Tibial nerve (tissue), 4 donors: ENCODE measurements at regions not wholly inside any gene's neighbourhood (a gene's known extent, or its start where the extent isn't known, plus 50 kb on each side); places are given as distances from the start of the nearest gene placed in this dataset.
A peak's percentile ranks its signal among the peaks of the same experiment; 100 is the strongest.

Experiments
- DNase-seq, 2 donors: peaks; one replicate each; pipeline ENCODE4 v3.0.0-alpha.2; 2019; ENCODE audit warnings: low spot score in 2 of 2
- H3K27ac ChIP-seq, 4 donors: fragments of 200-600 bp; sonication (generic) in 3 of 4; one replicate each; pipeline ENCODE4 v1.5.1; 2017 to 2019; ENCODE audit warnings: mild to moderate bottlenecking in 1 of 4
- H3K27me3 ChIP-seq, 2 donors: fragments of 200-600 bp; sonication (generic) in 1 of 2; one replicate each; pipeline versions ENCODE4 v1.5.1 to v1.6.0; 2017 to 2019
- H3K36me3 ChIP-seq, 3 donors: fragments of 200-600 bp; sonication (generic); one replicate each; pipeline ENCODE4 v1.5.1; 2018 to 2019
- H3K4me1 ChIP-seq, 4 donors: fragments of 200-600 bp; sonication (generic) in 3 of 4; one replicate each; pipeline ENCODE4 v1.5.1; 2017 to 2019
- H3K4me3 ChIP-seq, 4 donors: fragments of 200-600 bp; sonication (generic) in 3 of 4; one replicate each; pipeline ENCODE4 v1.5.1; 2017 to 2019; ENCODE audit warnings: mild to moderate bottlenecking in 1 of 4, moderate library complexity in 1 of 4
- H3K9me3 ChIP-seq, 4 donors: fragments of 200-600 bp; sonication (generic) in 3 of 4; one replicate each; pipeline ENCODE4 v1.5.1; 2017 to 2019
- EP300 ChIP-seq, 2 donors: sonication (generic); formaldehyde crosslinking; IDR thresholded peaks; one replicate each; pipeline ENCODE4 v1.6.1; 2017; ENCODE audit warnings: antibody characterized with exemption in 2 of 2, mild to moderate bottlenecking in 1 of 2
- POLR2A ChIP-seq, 2 donors: fragments of 450-650 bp; IDR thresholded peaks; one replicate each; pipeline ENCODE4 v1.6.1; 2017; ENCODE audit warnings: antibody characterized with exemption in 2 of 2, mild to moderate bottlenecking in 2 of 2, moderate library complexity in 2 of 2
- WGBS, 2 donors: methylation state at CpG; one replicate each; pipeline ENCODE4 v1.1.5; 2018; 5-methylcytosine and 5-hydroxymethylcytosine counted together
- TF ChIP-seq, protein P1 (sequence below), 5 experiments: fragments of 200-600 bp in 3 of 5; fragments of 450-650 bp in 2 of 5; sonication (generic) in 3 of 5; IDR thresholded peaks; one replicate each; pipeline ENCODE4 v1.5.1; 2016 to 2019; ENCODE audit warnings: antibody characterized with exemption in 5 of 5, mild to moderate bottlenecking in 3 of 5, moderate library complexity in 2 of 5

DNA sequence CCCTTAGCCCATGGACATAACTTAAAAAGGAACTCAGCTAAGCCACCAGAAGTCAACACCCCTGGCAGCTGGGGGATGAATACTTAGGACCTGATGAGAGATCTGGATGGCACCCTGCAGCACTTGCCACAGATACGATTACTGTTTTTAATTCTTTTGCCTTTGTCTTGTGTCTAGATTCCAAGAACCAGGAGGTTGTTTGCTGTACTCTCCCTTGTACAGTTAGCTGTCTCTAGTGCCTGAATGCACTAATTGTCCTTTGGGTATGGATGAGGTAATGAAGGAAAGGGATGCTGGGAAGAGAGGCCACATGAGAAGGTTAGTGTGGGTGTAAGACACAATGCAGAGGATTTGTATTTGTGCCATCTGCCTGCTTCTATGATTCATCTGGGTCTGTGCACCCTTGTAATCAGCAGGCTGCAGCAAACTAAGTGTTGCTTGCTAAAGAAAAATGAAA, 385.8 kb downstream of the KCNRG start:
- H3K4me3 ChIP-seq = no peak overlapping the region
- H3K36me3 ChIP-seq = no peaks in the 10 kb centered on the region
- H3K27ac ChIP-seq = peak overlapping the region in 3 of 4 donors; percentile 15 to 81 (median 39)
- DNase-seq = no peak
- H3K4me1 ChIP-seq = peaks cover 0 to 21% (median 8%) of the 10 kb centered on the region in 4 donors
- 33 to 35% methylated on average over 1 of the region's 1 CpG for WGBS, 2 donors
- TF ChIP-seq EP300 (IDR thresholded peaks at IDR 0.05) = peak in 1 of 2 donors; percentile 39
- TF ChIP-seq, protein P1, sequence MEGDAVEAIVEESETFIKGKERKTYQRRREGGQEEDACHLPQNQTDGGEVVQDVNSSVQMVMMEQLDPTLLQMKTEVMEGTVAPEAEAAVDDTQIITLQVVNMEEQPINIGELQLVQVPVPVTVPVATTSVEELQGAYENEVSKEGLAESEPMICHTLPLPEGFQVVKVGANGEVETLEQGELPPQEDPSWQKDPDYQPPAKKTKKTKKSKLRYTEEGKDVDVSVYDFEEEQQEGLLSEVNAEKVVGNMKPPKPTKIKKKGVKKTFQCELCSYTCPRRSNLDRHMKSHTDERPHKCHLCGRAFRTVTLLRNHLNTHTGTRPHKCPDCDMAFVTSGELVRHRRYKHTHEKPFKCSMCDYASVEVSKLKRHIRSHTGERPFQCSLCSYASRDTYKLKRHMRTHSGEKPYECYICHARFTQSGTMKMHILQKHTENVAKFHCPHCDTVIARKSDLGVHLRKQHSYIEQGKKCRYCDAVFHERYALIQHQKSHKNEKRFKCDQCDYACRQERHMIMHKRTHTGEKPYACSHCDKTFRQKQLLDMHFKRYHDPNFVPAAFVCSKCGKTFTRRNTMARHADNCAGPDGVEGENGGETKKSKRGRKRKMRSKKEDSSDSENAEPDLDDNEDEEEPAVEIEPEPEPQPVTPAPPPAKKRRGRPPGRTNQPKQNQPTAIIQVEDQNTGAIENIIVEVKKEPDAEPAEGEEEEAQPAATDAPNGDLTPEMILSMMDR (IDR thresholded peaks at IDR 0.05) = no peak
- no peaks in the 10 kb centered on the region for H3K9me3 ChIP-seq
- no peaks in the 10 kb centered on the region for H3K27me3 ChIP-seq

- no peak overlapping the region for H3K4me3 ChIP-seq
- H3K36me3 ChIP-seq = no peaks in the 10 kb centered on the region
- 43% methylated on average over 3 of the region's 3 CpGs for WGBS, 2 donors
- no peak for DNase-seq
- no peaks in the 10 kb centered on the region for H3K9me3 ChIP-seq
- peak overlapping the region in 3 of 4 donors; percentile 10 to 81 (median 39) for H3K27ac ChIP-seq
- H3K4me1 ChIP-seq = peaks cover 0 to 21% (median 8%) of the 10 kb centered on the region in 4 donors
- TF ChIP-seq POLR2A (IDR thresholded peaks at IDR 0.05) = no peak
- TF ChIP-seq, protein P1 (IDR thresholded peaks at IDR 0.05) = no peak
- TF ChIP-seq EP300 (IDR thresholded peaks at IDR 0.05) = no peak
- no peaks in the 10 kb centered on the region for H3K27me3 ChIP-seq
These were observed 386.6 kb downstream of the KCNRG start for GRCh38 chr13:50401721-50402465.

- no peak overlapping the region for H3K4me3 ChIP-seq
- no peak for TF ChIP-seq EP300 (IDR thresholded peaks at IDR 0.05)
- TF ChIP-seq, protein P1 (IDR thresholded peaks at IDR 0.05) = no peak
- TF ChIP-seq POLR2A (IDR thresholded peaks at IDR 0.05) = no peak
- no peaks in the 10 kb centered on the region for H3K36me3 ChIP-seq
- no peak overlapping the region for H3K27ac ChIP-seq
- H3K27me3 ChIP-seq = no peaks in the 10 kb centered on the region
- WGBS, 2 donors = 44 to 86% methylated on average over 1 of the region's 1 CpG
- no peak for DNase-seq
- H3K9me3 ChIP-seq = no peaks in the 10 kb centered on the region
- peaks cover 0 to 21% (median 8%) of the 10 kb centered on the region in 4 donors for H3K4me1 ChIP-seq
These were observed 388.1 kb downstream of the KCNRG start for GRCh38 chr13:50403311-50403710.

GRCh38 chr13:50404116-50404515, 388.9 kb downstream of the KCNRG start:
- peaks cover 0 to 21% (median 8%) of the 10 kb centered on the region in 4 donors for H3K4me1 ChIP-seq
- H3K4me3 ChIP-seq = no peak overlapping the region
- TF ChIP-seq EP300 (IDR thresholded peaks at IDR 0.05) (no peak), POLR2A (IDR thresholded peaks at IDR 0.05) (no peak)
- TF ChIP-seq, protein P1 (IDR thresholded peaks at IDR 0.05) = no peak
- no peaks in the 10 kb centered on the region for H3K36me3 ChIP-seq
- H3K27me3 ChIP-seq = no peaks in the 10 kb centered on the region
- WGBS, 2 donors = 64 to 68% methylated on average over 3 of the region's 3 CpGs
- no peaks in the 10 kb centered on the region for H3K9me3 ChIP-seq
- DNase-seq = no peak
- no peak overlapping the region for H3K27ac ChIP-seq

DNA sequence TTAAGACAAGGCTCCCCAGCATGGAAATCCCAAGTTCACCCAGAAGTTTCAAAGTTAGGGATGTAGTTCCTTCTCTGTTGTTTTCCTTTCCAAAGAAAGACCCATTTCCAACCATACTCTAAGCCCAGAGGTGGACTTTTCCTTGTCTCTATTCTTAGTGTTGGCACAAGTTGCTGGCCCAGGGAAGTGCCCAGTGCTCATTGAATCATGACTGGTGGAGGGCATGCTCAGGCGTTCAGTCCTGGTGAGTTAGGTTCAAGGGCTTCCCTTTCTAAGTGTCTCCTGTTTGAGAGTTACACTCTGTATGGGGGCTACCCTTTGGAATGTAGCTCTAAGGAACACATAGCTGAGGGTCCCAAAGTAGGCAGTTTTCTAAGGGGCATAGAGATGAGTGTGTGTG, 389.5 kb downstream of the KCNRG start:
- DNase-seq = no peak
- no peak overlapping the region for H3K27ac ChIP-seq
- peaks cover 0 to 21% (median 8%) of the 10 kb centered on the region in 4 donors for H3K4me1 ChIP-seq
- 91 to 94% methylated on average over 1 of the region's 1 CpG for WGBS, 2 donors
- TF ChIP-seq EP300 (IDR thresholded peaks at IDR 0.05) = no peak
- no peak for TF ChIP-seq POLR2A (IDR thresholded peaks at IDR 0.05)
- TF ChIP-seq, protein P1 (IDR thresholded peaks at IDR 0.05) = no peak
- H3K36me3 ChIP-seq = no peaks in the 10 kb centered on the region
- no peak overlapping the region for H3K4me3 ChIP-seq
- no peaks in the 10 kb centered on the region for H3K9me3 ChIP-seq
- H3K27me3 ChIP-seq = no peaks in the 10 kb centered on the region
